GM18505 (cell line): ENCODE measurements at regions not wholly inside any gene's neighbourhood (a gene's known extent, or its start where the extent isn't known, plus 50 kb on each side); places are given as distances from the start of the nearest gene placed in this dataset.

Experiments
- ATAC-seq: cut with Tn5 transposase; IDR thresholded peaks from one replicate; pipeline ENCODE4 v1.9.1; 2021; ENCODE audit not compliant: unreplicated experiment
- POLR2A ChIP-seq: IDR thresholded peaks from 4 replicates; pipeline ENCODE4 v1.6.1; 2011; ENCODE audit warnings: borderline replicate concordance; ENCODE audit not compliant: insufficient read depth, insufficient read length; ENCODE audit errors: extremely low read depth

GRCh38 chr19:31947436-31948115 is 397.8 kb upstream of the ZNF507 start:
- TF ChIP-seq POLR2A: no peak
- ATAC-seq: no peak

GRCh38 chr19:31952693-31953092 is 392.7 kb upstream of the ZNF507 start:
- no peak for TF ChIP-seq POLR2A
- ATAC-seq: no peak

- no peak for TF ChIP-seq POLR2A
- ATAC-seq: no peak
Observed at GRCh38 chr19:31955061-31955460, 390.3 kb upstream of the ZNF507 start.

- no peak for TF ChIP-seq POLR2A
- ATAC-seq: no peak
Observed at GRCh38 chr19:31955884-31956283, 389.5 kb upstream of the ZNF507 start.

- no peak for ATAC-seq
- no peak for TF ChIP-seq POLR2A
Observed at GRCh38 chr19:31956771-31957392, 388.5 kb upstream of the ZNF507 start.

- ATAC-seq: no peak
Observed at GRCh38 chr19:31957711-31958110, 387.7 kb upstream of the ZNF507 start.

GRCh38 chr19:31959527-31960018 is 385.8 kb upstream of the ZNF507 start:
- TF ChIP-seq POLR2A: no peak
- no peak for ATAC-seq

More at GRCh38 chr19:31957711-31958110, 387.7 kb upstream of the ZNF507 start:
- no peak for TF ChIP-seq POLR2A

GRCh38 chr19:31960474-31960873 is 384.9 kb upstream of the ZNF507 start:
- no peak for TF ChIP-seq POLR2A
- no peak for ATAC-seq

- TF ChIP-seq POLR2A: no peak
- no peak for ATAC-seq
Observed at GRCh38 chr19:31961191-31961590, 384.2 kb upstream of the ZNF507 start.

- no peak for TF ChIP-seq POLR2A
- no peak for ATAC-seq
Observed at GRCh38 chr19:31961667-31962066, 383.7 kb upstream of the ZNF507 start.

- no peak for ATAC-seq
- no peak for TF ChIP-seq POLR2A
Observed at GRCh38 chr19:31962561-31962996, 382.8 kb upstream of the ZNF507 start.

- no peak for TF ChIP-seq POLR2A
- no peak for ATAC-seq
Observed at GRCh38 chr19:31963746-31964145, 381.7 kb upstream of the ZNF507 start.

GRCh38 chr19:31969016-31969415 is 376.4 kb upstream of the ZNF507 start:
- TF ChIP-seq POLR2A: no peak
- no peak for ATAC-seq

GRCh38 chr19:31970027-31970461 is 375.4 kb upstream of the ZNF507 start:
- TF ChIP-seq POLR2A: no peak
- no peak for ATAC-seq
